H1 (cell line): ENCODE measurements at regions not wholly inside any gene's neighbourhood (a gene's known extent, or its start where the extent isn't known, plus 50 kb on each side); places are given as distances from the start of the nearest gene placed in this dataset.

Experiments used
- CTCF ChIA-PET: fragments of 300-600 bp; sonication (Branson Sonifier 250); formaldehyde crosslinking; loops from one replicate; lab custom pipeline; 2021; ENCODE audit not compliant: partially characterized antibody; lab: Charles Lee
- POLR2A ChIA-PET: fragments of 300-600 bp; sonication (Branson Sonifier 250); formaldehyde crosslinking; loops from one replicate; lab custom pipeline; 2021; ENCODE audit warnings: inconsistent platforms; ENCODE audit not compliant: partially characterized antibody; lab: Charles Lee
- DNase-seq, 2 experiments: peaks; one replicate each; pipeline versions ENCODE4 v3.0.0 to v3.0.0-alpha.2; 2010 to 2022; ENCODE audit warnings: low spot score in 2 of 2, low read depth in 1 of 2, mixed read lengths in 1 of 2
- FAIRE-seq: peaks from 2 replicates; lab custom pipeline; 2011; peaks lifted over from hg19 to GRCh38; lab: Jason Lieb, UNC
- H2AFZ ChIP-seq: 2 replicates; pipeline ENCODE4 v1.8.1; 2012; ENCODE audit warnings: low read length, inconsistent platforms
- H2AK5ac ChIP-seq: 2 replicates; pipeline ENCODE4 v1.6.1; 2013; ENCODE audit warnings: low read depth, low read length
- H2BK120ac ChIP-seq: replicated peaks from 2 replicates; pipeline ENCODE3; 2013; ENCODE audit warnings: low read depth, low read length, inconsistent platforms
- H2BK12ac ChIP-seq: 2 replicates; pipeline ENCODE4 v1.6.1; 2013; ENCODE audit warnings: low read depth, low read length
- H2BK15ac ChIP-seq: 2 replicates; pipeline ENCODE4 v1.6.1; 2013; ENCODE audit warnings: low read length
- H2BK20ac ChIP-seq: 2 replicates; pipeline ENCODE4 v1.6.1; 2013; ENCODE audit warnings: low read length
- H2BK5ac ChIP-seq: 2 replicates; pipeline ENCODE4 v1.6.1; 2013; ENCODE audit warnings: low read depth, low read length
- H3K14ac ChIP-seq: 2 replicates; pipeline ENCODE4 v1.6.1; 2013; ENCODE audit warnings: inconsistent platforms; ENCODE audit not compliant: insufficient read length
- H3K18ac ChIP-seq: 2 replicates; pipeline ENCODE4 v1.6.1; 2013; ENCODE audit warnings: low read length; ENCODE audit errors: extremely low read depth
- H3K23ac ChIP-seq: 2 replicates; pipeline ENCODE4 v1.6.1; 2013; ENCODE audit warnings: inconsistent platforms; ENCODE audit not compliant: insufficient read length
- H3K23me2 ChIP-seq: 2 replicates; pipeline ENCODE4 v1.6.1; 2013; ENCODE audit warnings: low read depth, low read length
- H3K27ac ChIP-seq: 2 replicates; pipeline ENCODE4 v1.6.1; 2011; ENCODE audit warnings: low read depth, low read length, inconsistent platforms
- H3K27me3 ChIP-seq, 4 experiments: replicated peaks in 1 of 4; 1 replicate in 1 of 4; 2 replicates in 3 of 4; pipeline versions ENCODE4 v1.6.1 to v1.8.1; 2011 to 2013; ENCODE audit warnings: low read length in 3 of 4, mild to moderate bottlenecking in 3 of 4, inconsistent platforms in 2 of 4, mixed read lengths in 2 of 4, moderate library complexity in 1 of 4; ENCODE audit not compliant: control insufficient read depth in 3 of 4, insufficient read depth in 3 of 4; ENCODE audit errors: extremely low read depth in 1 of 4
- H3K36me3 ChIP-seq, 4 experiments: 2 replicates each; pipeline versions ENCODE4 v1.6.1 to v1.8.1; 2011 to 2013; ENCODE audit warnings: mild to moderate bottlenecking in 4 of 4, low read length in 3 of 4, moderate library complexity in 2 of 4, control low read depth in 1 of 4, inconsistent platforms in 1 of 4; ENCODE audit not compliant: insufficient read depth in 4 of 4, control insufficient read depth in 2 of 4
- H3K4ac ChIP-seq: replicated peaks from 2 replicates; pipeline ENCODE3; 2013; ENCODE audit warnings: low read length, low read depth, mixed read lengths, inconsistent platforms; ENCODE audit not compliant: insufficient read length
- H3K4me1 ChIP-seq, 4 experiments: replicated peaks in 1 of 4; 1 replicate in 1 of 4; 2 replicates in 3 of 4; pipeline versions ENCODE4 v1.6.1 to v1.8.1; 2011 to 2013; ENCODE audit warnings: low read length in 3 of 4, inconsistent platforms in 2 of 4, mixed read lengths in 1 of 4; ENCODE audit not compliant: insufficient read depth in 4 of 4, control insufficient read depth in 3 of 4
- H3K4me2 ChIP-seq, 2 experiments: 2 replicates each; pipeline versions ENCODE4 v1.6.1 to v1.8.1; 2011 to 2013; ENCODE audit warnings: low read depth in 2 of 2, low read length in 2 of 2, control low read depth in 1 of 2, inconsistent platforms in 1 of 2, mild to moderate bottlenecking in 1 of 2; ENCODE audit not compliant: insufficient read depth in 1 of 2
- H3K4me3 ChIP-seq, 4 experiments: fragments of 200-600, 300-600 bp in 1 of 4; sonication (generic), shearing (Covaris generic), sonication (Bioruptor Twin) in 1 of 4; 2 replicates each; pipeline versions ENCODE4 v1.5.1 to v1.8.1; 2011 to 2016; ENCODE audit warnings: low read length in 4 of 4, low read depth in 3 of 4, control low read depth in 2 of 4, inconsistent platforms in 2 of 4, mild to moderate bottlenecking in 2 of 4, mixed read lengths in 1 of 4, moderate library complexity in 1 of 4; ENCODE audit not compliant: insufficient read depth in 2 of 4; ENCODE audit errors: extremely low read depth in 1 of 4
- H3K56ac ChIP-seq: replicated peaks from 2 replicates; pipeline ENCODE3; 2013; ENCODE audit warnings: low read depth, mild to moderate bottlenecking, mixed read lengths, low read length, inconsistent platforms; ENCODE audit not compliant: insufficient read length
- H3K79me1 ChIP-seq: 2 replicates; pipeline ENCODE4 v1.6.1; 2013; ENCODE audit warnings: low read depth, low read length, control low read depth
- H3K79me2 ChIP-seq, 2 experiments: 2 replicates each; pipeline versions ENCODE4 v1.6.1 to v1.8.1; 2012 to 2013; ENCODE audit warnings: low read length in 2 of 2, mild to moderate bottlenecking in 2 of 2, inconsistent platforms in 1 of 2; ENCODE audit not compliant: insufficient read depth in 2 of 2, control insufficient read depth in 1 of 2
- H3K9ac ChIP-seq, 4 experiments: replicated peaks in 1 of 4; 1 replicate in 1 of 4; 2 replicates in 3 of 4; pipeline versions ENCODE4 v1.6.1 to v1.8.1; 2011 to 2013; ENCODE audit warnings: low read depth in 3 of 4, low read length in 3 of 4, control low read depth in 2 of 4, mild to moderate bottlenecking in 2 of 4, moderate library complexity in 2 of 4, inconsistent platforms in 1 of 4; ENCODE audit errors: extremely low read depth in 1 of 4
- H3K9me3 ChIP-seq, 2 experiments: 2 replicates each; pipeline versions ENCODE4 v1.6.1 to v1.8.1; 2012 to 2013; ENCODE audit warnings: mild to moderate bottlenecking in 2 of 2, moderate library complexity in 2 of 2, control low read depth in 1 of 2, inconsistent platforms in 1 of 2, low read depth in 1 of 2, low read length in 1 of 2, mixed read lengths in 1 of 2; ENCODE audit not compliant: insufficient read depth in 2 of 2
- H4K20me1 ChIP-seq, 2 experiments: replicated peaks in 1 of 2; 2 replicates each; pipeline versions ENCODE3 to v1.8.1; 2011 to 2013; ENCODE audit warnings: inconsistent platforms in 2 of 2, low read length in 2 of 2, mild to moderate bottlenecking in 1 of 2; ENCODE audit not compliant: insufficient read depth in 2 of 2, control insufficient read depth in 1 of 2
- H4K5ac ChIP-seq: 2 replicates; pipeline ENCODE4 v1.6.1; 2013; ENCODE audit warnings: low read length, low read depth, mixed read lengths, inconsistent platforms; ENCODE audit not compliant: insufficient read length
- H4K8ac ChIP-seq: 2 replicates; pipeline ENCODE4 v1.8.0; 2013; ENCODE audit warnings: mild to moderate bottlenecking, moderate library complexity, low read length, inconsistent platforms; ENCODE audit not compliant: insufficient read depth; ENCODE audit errors: extremely low read depth
- H4K91ac ChIP-seq: replicated peaks from 2 replicates; pipeline ENCODE3; 2013; ENCODE audit warnings: low read length, mixed read lengths, inconsistent platforms; ENCODE audit not compliant: insufficient read length
- ASH2L ChIP-seq: fragments of 200-600, 300-600 bp; sonication (generic); IDR thresholded peaks from one replicate; pipeline ENCODE4 v1.7.1; 2017; ENCODE audit warnings: low read length
- ATF2 ChIP-seq: IDR thresholded peaks from 2 replicates; pipeline ENCODE4 v1.6.1; 2012; ENCODE audit warnings: low read length, inconsistent platforms
- CREB1 ChIP-seq: IDR thresholded peaks from 2 replicates; pipeline ENCODE4 v1.6.1; 2012; ENCODE audit warnings: inconsistent platforms
- EZH2 ChIP-seq: fragments of 200-600 bp; sonication (generic); IDR thresholded peaks from 2 replicates; pipeline ENCODE4 v1.7.1; 2012; ENCODE audit warnings: low read depth, mild to moderate bottlenecking, moderate library complexity, low read length, inconsistent platforms; ENCODE audit not compliant: severe bottlenecking
- PHF8 ChIP-seq: fragments of 200-600 bp; sonication (generic); conservative IDR thresholded peaks from 2 replicates; pipeline ENCODE4 v1.7.1; 2012; ENCODE audit warnings: low read depth, mild to moderate bottlenecking, inconsistent platforms, low read length, moderate library complexity
- POLR2A ChIP-seq, 2 experiments: IDR thresholded peaks; 1 replicate in 1 of 2; 2 replicates in 1 of 2; pipeline ENCODE4 v1.6.1; 2011; ENCODE audit warnings: low read depth in 2 of 2, low read length in 2 of 2, mild to moderate bottlenecking in 2 of 2; ENCODE audit errors: control extremely low read depth in 1 of 2
- RNF2 ChIP-seq: fragments of 200-900, 300-1000 bp; sonication (generic); IDR thresholded peaks from 2 replicates; pipeline ENCODE4 v1.7.1; 2016; ENCODE audit warnings: borderline replicate concordance, low read depth, mild to moderate bottlenecking, antibody characterized with exemption, low read length; ENCODE audit not compliant: poor library complexity, severe bottlenecking; ENCODE audit errors: missing control alignments
- TAF7 ChIP-seq: optimal IDR thresholded peaks from 2 replicates; pipeline ENCODE3; 2011; ENCODE audit warnings: low read depth, mild to moderate bottlenecking, inconsistent platforms, low read length, moderate library complexity, borderline replicate concordance
- USF2 ChIP-seq: IDR thresholded peaks from 2 replicates; pipeline ENCODE4 v1.6.1; 2011; ENCODE audit warnings: low read length, improper control_type of control experiment
- WGBS, 2 experiments: shearing (Covaris generic) in 1 of 2; methylation state at CpG; one replicate each; pipeline versions ENCODE4 v1.1.6 to v1.1.7; 2013 to 2015; ENCODE audit warnings: low lambda C conversion rate in 2 of 2, mixed read lengths in 2 of 2, inconsistent platforms in 1 of 2, low coverage in 1 of 2, missing lambda C conversion rate in 1 of 2; ENCODE audit not compliant: insufficient replicate concordance in 2 of 2, insufficient coverage in 1 of 2, insufficient read length in 1 of 2; ENCODE audit errors: extremely low coverage in 1 of 2, missing lambda C conversion rate in 1 of 2; 5-methylcytosine and 5-hydroxymethylcytosine counted together

- Histone ChIP-seq H3K79me2 (no peaks in the 10 kb centered on the region), H3K4me2 (no peak overlapping the region), H2AK5ac (no peak overlapping the region), H3K27me3 (peaks cover 0 to 1% (median 0%) of the 10 kb centered on the region in 4 experiments; a peak in 1 of 7 replicates), H3K9me3 (no peaks in the 10 kb centered on the region), H3K9ac (no peak overlapping the region), H3K56ac (no peak overlapping the region), H4K91ac (no peak overlapping the region), H2BK5ac (no peak overlapping the region), H3K27ac (no peak overlapping the region), H2BK15ac (no peak overlapping the region), H4K20me1 (no peaks in the 10 kb centered on the region), H2BK20ac (no peak overlapping the region), H4K8ac (no peak overlapping the region), H2AFZ (no peak overlapping the region), H2BK120ac (no peak overlapping the region), H3K18ac (no peak overlapping the region), H4K5ac (no peak overlapping the region), H3K4me3 (no peak overlapping the region), H3K4ac (no peak overlapping the region), H3K79me1 (no peaks in the 10 kb centered on the region), H3K4me1 (no peaks in the 10 kb centered on the region), H3K14ac (no peak overlapping the region), H2BK12ac (no peak overlapping the region), H3K36me3 (no peaks in the 10 kb centered on the region), H3K23ac (no peak overlapping the region), H3K23me2 (no peaks in the 10 kb centered on the region)
- CTCF ChIA-PET, result interaction anchor here (1.1 to 2.8 kb wide), 3 partner anchors 10 to 382 kb away, joined by 3 to 7 read pairs (median 5); no protein-coding TSS in a partner anchor
- POLR2A ChIA-PET, result no interaction called here
- FAIRE-seq (no peak), DNase-seq (no peak)
- WGBS, 2 experiments, result 97% methylated on average over 5 of the region's 5 CpGs; no CpG with 5 or more reads in 1 of the 2 experiments
- TF ChIP-seq USF2 (no peak), POLR2A (IDR thresholded peaks at IDR 0.05; ENCODE audit: control extremely low read depth in 1 of 2, low read depth in 2 of 2, low read length in 2 of 2) (no peak), ATF2 (no peak), RNF2 (no peak), TAF7 (no peak), ASH2L (no peak), EZH2 (no peak), CREB1 (no peak), PHF8 (no peak)
Observed at GRCh38 chr6:113476937-113477839, 380.0 kb upstream of the MARCKS start.
